Fibroblast of pulmonary artery (primary cell): ENCODE measurements at regions not wholly inside any gene's neighbourhood (a gene's known extent, or its start where the extent isn't known, plus 50 kb on each side); places are given as distances from the start of the nearest gene placed in this dataset.
"Not testable (repeated sequence)": the region's sequence is repeated elsewhere in the genome, so short reads cannot be mapped to it uniquely, and the experiment has no call there.

Source experiments
- DNase-seq: peaks from one replicate; pipeline ENCODE4 v3.0.0-alpha.2; 2010; ENCODE audit warnings: low read depth
- H3K4me3 ChIP-seq: replicated peaks from 2 replicates; pipeline ENCODE4 v1.5.1; 2011; ENCODE audit warnings: low read depth, mild to moderate bottlenecking, control low read depth, low read length, moderate library complexity
- CTCF ChIP-seq: IDR thresholded peaks from 2 replicates; pipeline ENCODE4 v1.5.1; 2011; ENCODE audit warnings: mild to moderate bottlenecking, control low read depth, low read length, inconsistent platforms; ENCODE audit errors: missing control alignments

GRCh38 chr13:65593298-65593874, 1636.8 kb downstream of the PCDH9 start:
- DNase-seq: no peak
- no peak overlapping the region for H3K4me3 ChIP-seq
- no peak for TF ChIP-seq CTCF

GRCh38 chr13:65592731-65593130, 1637.4 kb downstream of the PCDH9 start:
- no peak for TF ChIP-seq CTCF
- H3K4me3 ChIP-seq: no peak overlapping the region
- DNase-seq: peak; percentile 32

GRCh38 chr13:65585346-65585745, 1644.8 kb downstream of the PCDH9 start:
- TF ChIP-seq CTCF: no peak
- no peak for DNase-seq

GRCh38 chr13:65584126-65584525, 1646.0 kb downstream of the PCDH9 start:
- H3K4me3 ChIP-seq: no peak overlapping the region
- TF ChIP-seq CTCF: no peak
- DNase-seq: no peak

More at GRCh38 chr13:65585346-65585745, 1644.8 kb downstream of the PCDH9 start:
- H3K4me3 ChIP-seq: no peak overlapping the region

- no peak for TF ChIP-seq CTCF
- no peak overlapping the region for H3K4me3 ChIP-seq
- DNase-seq: no peak
Measured at GRCh38 chr13:65582160-65582559, 1648.0 kb downstream of the PCDH9 start.

GRCh38 chr13:65564561-65564960, 1665.6 kb downstream of the PCDH9 start:
- H3K4me3 ChIP-seq, DNase-seq: not testable (repeated sequence)

GRCh38 chr13:65562305-65562704, 1667.8 kb downstream of the PCDH9 start:
- TF ChIP-seq CTCF: no peak
- no peak overlapping the region for H3K4me3 ChIP-seq
- no peak for DNase-seq
